ENCODE measurements at regions not wholly inside any gene's neighbourhood (a gene's known extent, or its start where the extent isn't known, plus 50 kb on each side); places are given as distances from the start of the nearest gene placed in this dataset.

DNA sequence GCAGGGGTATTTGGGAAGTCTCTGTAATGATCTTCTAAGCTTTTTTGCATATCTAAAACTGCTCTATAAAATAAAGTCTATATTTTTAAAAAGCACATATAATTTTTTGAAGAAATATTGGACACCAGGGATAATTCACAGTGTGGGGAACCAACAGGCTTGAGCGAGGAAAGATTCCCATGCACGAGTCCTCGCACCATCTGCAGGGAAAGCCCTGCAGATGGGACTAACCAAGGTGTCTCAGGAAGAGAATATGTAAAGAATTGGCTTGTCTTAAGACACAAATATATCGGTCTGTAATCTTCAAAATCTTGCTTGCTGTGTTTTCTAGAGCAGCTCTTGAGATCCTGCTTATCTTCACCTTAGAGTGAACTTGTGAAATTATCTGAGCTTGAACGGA lies 77.2 kb upstream of the SEMA6D start:
- no peaks in the 10 kb centered on the region for H3K79me1 ChIP-seq (ENCODE audit: low read depth, low read length)
- no peak overlapping the region for H3K18ac ChIP-seq (ENCODE audit: extremely low read depth, low read length)
- H4K5ac ChIP-seq (ENCODE audit: insufficient read length, low read depth, low read length) = no peak overlapping the region
- H2AFZ ChIP-seq (ENCODE audit: low read length) = no peak overlapping the region
- H2BK12ac ChIP-seq (ENCODE audit: low read depth, low read length) = no peak overlapping the region
- ChIA-PET CTCF (ENCODE audit: partially characterized antibody) (interaction anchor here (1.3 to 1.7 kb wide), 2 partner anchors 9 to 72 kb away, joined by 5 read pairs; no protein-coding TSS in a partner anchor), POLR2A (ENCODE audit: partially characterized antibody) (no interaction called here)
- no peak overlapping the region for H2BK20ac ChIP-seq (ENCODE audit: low read length)
- H3K23ac ChIP-seq (ENCODE audit: insufficient read length) = no peak overlapping the region
- FAIRE-seq (no peak), DNase-seq (ENCODE audit: low read depth in 1 of 2, low spot score in 2 of 2) (no peak)
- H3K36me3 ChIP-seq (ENCODE audit: control insufficient read depth in 2 of 4, insufficient read depth in 4 of 4, low read length in 3 of 4) = no peaks in the 10 kb centered on the region
- H3K14ac ChIP-seq (ENCODE audit: insufficient read length) = no peak overlapping the region
- no peaks in the 10 kb centered on the region for H3K79me2 ChIP-seq (ENCODE audit: control insufficient read depth in 1 of 2, insufficient read depth in 2 of 2, low read length in 2 of 2)
- H3K4me1 ChIP-seq (replicated peaks in 1 of 4; ENCODE audit: control insufficient read depth in 3 of 4, insufficient read depth in 4 of 4, low read length in 3 of 4) = no peaks in the 10 kb centered on the region
- H3K4ac ChIP-seq (replicated peaks; ENCODE audit: insufficient read length, low read depth, low read length) = no peak overlapping the region
- no peak overlapping the region for H2BK5ac ChIP-seq (ENCODE audit: low read depth, low read length)
- no peaks in the 10 kb centered on the region for H3K23me2 ChIP-seq (ENCODE audit: low read depth, low read length)
- no peaks in the 10 kb centered on the region for H4K20me1 ChIP-seq (replicated peaks in 1 of 2; ENCODE audit: control insufficient read depth in 1 of 2, insufficient read depth in 2 of 2, low read length in 2 of 2)
- no peak overlapping the region for H3K56ac ChIP-seq (replicated peaks; ENCODE audit: insufficient read length, low read depth, low read length)
- no peak overlapping the region for H2BK120ac ChIP-seq (replicated peaks; ENCODE audit: low read depth, low read length)
- H3K27me3 ChIP-seq (replicated peaks in 1 of 4; ENCODE audit: control insufficient read depth in 3 of 4, extremely low read depth in 1 of 4, insufficient read depth in 3 of 4, low read length in 3 of 4) = no peaks in the 10 kb centered on the region
- no peak overlapping the region for H2AK5ac ChIP-seq (ENCODE audit: low read depth, low read length)
- H3K4me2 ChIP-seq (ENCODE audit: insufficient read depth in 1 of 2, low read depth in 2 of 2, low read length in 2 of 2) = no peak overlapping the region
- 94% methylated on average over 5 of the region's 5 CpGs; no CpG with 5 or more reads in 1 of the 2 experiments for WGBS, 2 experiments (ENCODE audit: extremely low coverage in 1 of 2, insufficient coverage in 1 of 2, insufficient read length in 1 of 2, insufficient replicate concordance in 2 of 2, low coverage in 1 of 2, low lambda C conversion rate in 2 of 2, missing lambda C conversion rate in 1 of 2)
- H2BK15ac ChIP-seq (ENCODE audit: low read length) = no peak overlapping the region
- H4K8ac ChIP-seq (ENCODE audit: extremely low read depth, insufficient read depth, low read length) = no peak overlapping the region
- H3K9ac ChIP-seq (replicated peaks in 1 of 4; ENCODE audit: extremely low read depth in 1 of 4, low read depth in 3 of 4, low read length in 3 of 4) = no peak overlapping the region
- H3K27ac ChIP-seq (ENCODE audit: low read depth, low read length) = no peak overlapping the region
- no peak overlapping the region for H4K91ac ChIP-seq (replicated peaks; ENCODE audit: insufficient read length, low read length)
- H3K9me3 ChIP-seq (ENCODE audit: insufficient read depth in 2 of 2, low read depth in 1 of 2, low read length in 1 of 2) = no peaks in the 10 kb centered on the region
- no peak overlapping the region for H3K4me3 ChIP-seq (ENCODE audit: extremely low read depth in 1 of 4, insufficient read depth in 2 of 4, low read depth in 3 of 4, low read length in 4 of 4)
- TF ChIP-seq RBBP5 (IDR thresholded peaks at IDR 0.05; ENCODE audit: borderline replicate concordance, low read depth, low read length) = no peak
- TF ChIP-seq TBP (IDR thresholded peaks at IDR 0.05; ENCODE audit: low read depth, low read length) = no peak
- TF ChIP-seq SP4 (IDR thresholded peaks at IDR 0.05; ENCODE audit: low read length) = no peak
- no peak for TF ChIP-seq TAF1 (IDR thresholded peaks at IDR 0.05; ENCODE audit: low read depth, low read length)
- no peak for TF ChIP-seq EP300 (IDR thresholded peaks at IDR 0.05; ENCODE audit: borderline replicate concordance in 1 of 2, low read depth in 2 of 2, low read length in 2 of 2)
- no peak for TF ChIP-seq BACH1 (IDR thresholded peaks at IDR 0.05; ENCODE audit: low read length)
- no peak for TF ChIP-seq RFX5 (IDR thresholded peaks at IDR 0.05; ENCODE audit: borderline replicate concordance, low read depth, low read length)
- no peak for TF ChIP-seq TAF7 (optimal IDR thresholded peaks at IDR 0.05; ENCODE audit: borderline replicate concordance, low read depth, low read length)
- TF ChIP-seq POU5F1 (IDR thresholded peaks at IDR 0.05; ENCODE audit: low read depth, low read length) = no peak
- TF ChIP-seq POLR2A (IDR thresholded peaks at IDR 0.05; ENCODE audit: control extremely low read depth in 1 of 2, low read depth in 2 of 2, low read length in 2 of 2) = no peak
- no peak for TF ChIP-seq CEBPB (IDR thresholded peaks at IDR 0.05; ENCODE audit: low read depth, low read length)
- TF ChIP-seq SUZ12 (IDR thresholded peaks at IDR 0.05; ENCODE audit: low read length) = no peak
- TF ChIP-seq, protein P1, sequence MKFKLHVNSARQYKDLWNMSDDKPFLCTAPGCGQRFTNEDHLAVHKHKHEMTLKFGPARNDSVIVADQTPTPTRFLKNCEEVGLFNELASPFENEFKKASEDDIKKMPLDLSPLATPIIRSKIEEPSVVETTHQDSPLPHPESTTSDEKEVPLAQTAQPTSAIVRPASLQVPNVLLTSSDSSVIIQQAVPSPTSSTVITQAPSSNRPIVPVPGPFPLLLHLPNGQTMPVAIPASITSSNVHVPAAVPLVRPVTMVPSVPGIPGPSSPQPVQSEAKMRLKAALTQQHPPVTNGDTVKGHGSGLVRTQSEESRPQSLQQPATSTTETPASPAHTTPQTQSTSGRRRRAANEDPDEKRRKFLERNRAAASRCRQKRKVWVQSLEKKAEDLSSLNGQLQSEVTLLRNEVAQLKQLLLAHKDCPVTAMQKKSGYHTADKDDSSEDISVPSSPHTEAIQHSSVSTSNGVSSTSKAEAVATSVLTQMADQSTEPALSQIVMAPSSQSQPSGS (IDR thresholded peaks at IDR 0.05; ENCODE audit: low read length) = no peak
- no peak for TF ChIP-seq KDM5A (IDR thresholded peaks at IDR 0.05; ENCODE audit: low read length)
- TF ChIP-seq CTBP2 (IDR thresholded peaks at IDR 0.05; ENCODE audit: borderline replicate concordance, insufficient read depth, insufficient read length, low read length) = no peak

Data from H1 (cell line).